ENCODE measurements at regions not wholly inside any gene's neighbourhood (a gene's known extent, or its start where the extent isn't known, plus 50 kb on each side); places are given as distances from the start of the nearest gene placed in this dataset.
"Not testable (repeated sequence)": the region's sequence is repeated elsewhere in the genome, so short reads cannot be mapped to it uniquely, and the experiment has no call there.

DNA sequence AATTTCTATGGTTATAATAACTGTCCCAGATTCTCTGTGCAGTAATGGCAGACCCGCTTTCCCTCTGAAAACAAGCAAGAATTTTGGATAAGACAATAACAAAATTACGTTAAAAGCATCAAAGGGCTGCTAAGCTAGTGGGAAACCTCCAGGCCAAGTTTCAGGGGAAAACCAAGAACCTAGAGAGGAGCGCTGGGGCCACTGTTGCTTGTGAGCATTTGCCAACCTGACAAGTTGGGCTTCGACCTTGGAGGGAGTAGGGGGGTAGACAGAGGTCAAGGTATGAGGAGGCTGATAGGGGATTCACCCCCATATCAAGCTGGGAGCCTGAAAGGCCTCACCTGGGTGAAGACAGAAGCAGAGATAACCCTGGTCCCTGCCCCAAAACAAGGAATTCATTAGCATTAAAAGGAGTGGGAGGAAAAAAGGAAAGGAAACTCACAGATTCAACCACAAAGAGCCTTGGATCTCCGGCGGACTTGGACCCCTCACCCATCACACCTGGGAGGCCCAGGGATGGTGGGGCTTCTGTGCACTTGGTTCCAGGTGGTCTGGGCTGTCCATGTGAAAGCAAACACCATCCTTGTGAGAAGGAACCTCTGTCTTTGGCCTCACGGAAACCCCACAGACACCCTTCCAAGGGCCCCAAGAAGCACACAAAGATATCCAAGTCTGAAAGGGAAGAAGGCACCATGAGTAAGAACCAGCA, 259.9 kb downstream of the GOLGA6L6 start:
- TF ChIP-seq CTCF (IDR thresholded peaks at IDR 0.05; ENCODE audit: low read depth, low read length, missing input control); YY1 (IDR thresholded peaks at IDR 0.05); JUND (IDR thresholded peaks at IDR 0.05): not testable (repeated sequence)

Data from liver (tissue), 3 donors.